SK-N-MC (cell line): ENCODE measurements at regions not wholly inside any gene's neighbourhood (a gene's known extent, or its start where the extent isn't known, plus 50 kb on each side); places are given as distances from the start of the nearest gene placed in this dataset.

Source experiments
- EZH2 ChIP-seq: fragments of 200-600 bp; sonication (generic); IDR thresholded peaks from one replicate; pipeline ENCODE4 v1.6.1; 2017; ENCODE audit warnings: antibody characterized with exemption
- POLR2AphosphoS5 ChIP-seq: IDR thresholded peaks from 2 replicates; pipeline ENCODE4 v1.6.1; 2012; ENCODE audit warnings: mild to moderate bottlenecking, low read depth, low read length, borderline replicate concordance

DNA sequence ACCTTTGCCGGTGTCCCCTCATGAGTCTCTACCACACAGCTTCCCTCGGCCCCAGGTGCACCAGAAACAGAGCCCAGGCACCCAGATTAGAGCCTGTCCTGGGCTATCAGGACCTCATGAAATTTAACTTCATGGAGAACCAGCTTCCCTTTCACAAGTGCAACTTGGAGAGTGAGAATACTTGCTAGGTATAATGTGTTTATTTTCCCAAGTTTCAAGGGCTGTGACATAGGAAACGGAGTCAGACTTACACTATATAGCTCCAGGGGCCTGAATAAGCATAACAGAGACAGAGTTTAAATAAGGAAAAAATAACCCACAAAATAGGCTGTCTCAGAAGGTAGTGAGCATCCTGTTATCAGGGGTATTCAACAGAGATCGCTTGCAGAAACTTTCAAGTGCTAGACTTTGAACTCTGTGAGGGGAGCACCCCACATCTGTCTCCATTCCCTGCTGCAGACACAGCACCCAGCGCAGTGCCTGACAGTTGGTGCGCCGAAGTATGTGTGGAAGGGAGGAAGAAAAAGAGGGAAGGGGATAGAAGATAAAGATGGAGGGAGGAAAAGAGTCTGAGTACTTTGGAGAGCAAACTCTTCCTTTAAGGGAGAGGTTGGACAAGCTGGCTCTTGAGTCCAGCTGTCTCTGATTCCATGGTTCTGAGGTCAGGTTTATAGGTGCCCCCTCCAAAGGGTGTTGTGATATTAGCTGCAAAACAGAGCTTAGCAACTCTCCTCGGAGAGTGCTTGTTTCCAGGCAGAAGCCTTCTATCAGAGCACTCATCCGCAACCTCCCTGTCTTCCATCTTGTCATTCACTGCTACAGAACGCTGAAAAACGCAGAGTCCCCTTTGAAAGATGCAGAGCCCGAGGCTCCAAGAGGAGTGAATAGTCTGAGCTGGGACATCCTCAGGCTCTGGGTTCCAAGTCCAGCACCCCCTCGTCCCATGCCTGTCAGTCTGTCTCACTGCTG is 84.8 kb downstream of the CPN2 start:
- TF ChIP-seq POLR2AphosphoS5 (no peak), EZH2 (no peak)
